H54 (cell line): ENCODE measurements at regions not wholly inside any gene's neighbourhood (a gene's known extent, or its start where the extent isn't known, plus 50 kb on each side); places are given as distances from the start of the nearest gene placed in this dataset.

Source experiments
- DNase-seq: peaks from one replicate; pipeline ENCODE4 v3.0.0; 2011; ENCODE audit warnings: low spot score, mixed read lengths; ENCODE audit not compliant: insufficient read length
- FAIRE-seq: peaks from 3 replicates; lab custom pipeline; 2011; peaks lifted over from hg19 to GRCh38; lab: Jason Lieb, UNC
- POLR2A ChIP-seq: IDR thresholded peaks from 2 replicates; pipeline ENCODE4 v1.6.1; 2011; ENCODE audit warnings: low read depth, mild to moderate bottlenecking, low read length

- DNase-seq (no peak), FAIRE-seq (no peak)
- no peak for TF ChIP-seq POLR2A
These were observed 115.3 kb upstream of the SESN3 start for GRCh38 chr11:95346265-95346664.

GRCh38 chr11:95345651-95346050, 114.6 kb upstream of the SESN3 start:
- no peak for TF ChIP-seq POLR2A
- DNase-seq: no peak
- no peak for FAIRE-seq

- no peak for FAIRE-seq
- no peak for TF ChIP-seq POLR2A
- DNase-seq: no peak
These were observed 114.1 kb upstream of the SESN3 start for GRCh38 chr11:95344932-95345642.

- TF ChIP-seq POLR2A: no peak
- no peak for DNase-seq
- no peak for FAIRE-seq
These were observed 110.2 kb upstream of the SESN3 start for GRCh38 chr11:95341221-95341620.

GRCh38 chr11:95339086-95339901, 108.3 kb upstream of the SESN3 start:
- TF ChIP-seq POLR2A: no peak
- DNase-seq (no peak), FAIRE-seq (no peak)

- no peak for TF ChIP-seq POLR2A
- no peak for DNase-seq
These were observed 107.5 kb upstream of the SESN3 start for GRCh38 chr11:95338430-95338991.

GRCh38 chr11:95337972-95338429, 107.0 kb upstream of the SESN3 start:
- TF ChIP-seq POLR2A: no peak
- FAIRE-seq (no peak), DNase-seq (no peak)

More at GRCh38 chr11:95338430-95338991, 107.5 kb upstream of the SESN3 start:
- FAIRE-seq: no peak

GRCh38 chr11:95337175-95337957, 106.4 kb upstream of the SESN3 start:
- FAIRE-seq: no peak
- no peak for DNase-seq
- no peak for TF ChIP-seq POLR2A

GRCh38 chr11:95335989-95336388, 105.0 kb upstream of the SESN3 start:
- TF ChIP-seq POLR2A: no peak
- FAIRE-seq (no peak), DNase-seq (no peak)

- no peak for DNase-seq
- no peak for FAIRE-seq
- TF ChIP-seq POLR2A: no peak
These were observed 100.2 kb upstream of the SESN3 start for GRCh38 chr11:95331161-95331560.

- TF ChIP-seq POLR2A: no peak
- no peak for FAIRE-seq
- no peak for DNase-seq
These were observed 99.3 kb upstream of the SESN3 start for GRCh38 chr11:95330302-95330701.

GRCh38 chr11:95327273-95327948, 96.4 kb upstream of the SESN3 start:
- FAIRE-seq (no peak), DNase-seq (no peak)
- TF ChIP-seq POLR2A: no peak

- FAIRE-seq: no peak
- DNase-seq: no peak
- TF ChIP-seq POLR2A: no peak
These were observed 94.8 kb upstream of the SESN3 start for GRCh38 chr11:95325777-95326258.
